ENCODE measurements at regions not wholly inside any gene's neighbourhood (a gene's known extent, or its start where the extent isn't known, plus 50 kb on each side); places are given as distances from the start of the nearest gene placed in this dataset.

DNA sequence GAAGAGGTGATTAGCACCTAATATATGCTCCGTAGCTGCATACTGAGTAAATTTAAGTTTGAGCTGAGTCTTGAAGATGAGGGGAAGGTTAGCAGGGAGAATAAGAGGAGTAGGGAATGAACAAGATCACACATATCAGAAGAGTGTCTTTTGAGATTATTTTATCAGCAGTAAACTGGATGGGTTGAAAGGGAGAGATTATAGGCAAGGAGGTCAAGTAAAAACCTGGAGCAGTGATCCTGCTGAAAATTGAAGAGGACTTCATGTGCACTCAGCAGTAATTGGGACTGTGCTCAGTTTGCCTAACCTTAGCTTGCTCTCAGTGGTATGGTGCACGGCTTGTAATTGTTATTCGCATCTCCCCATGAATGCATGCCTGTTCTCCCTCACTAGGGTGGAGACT, 79.5 kb upstream of the PICALM start:
- TF ChIP-seq POLR2A (IDR thresholded peaks at IDR 0.05; ENCODE audit: extremely low read depth, insufficient read length) = no peak
- TF ChIP-seq, protein P1, sequence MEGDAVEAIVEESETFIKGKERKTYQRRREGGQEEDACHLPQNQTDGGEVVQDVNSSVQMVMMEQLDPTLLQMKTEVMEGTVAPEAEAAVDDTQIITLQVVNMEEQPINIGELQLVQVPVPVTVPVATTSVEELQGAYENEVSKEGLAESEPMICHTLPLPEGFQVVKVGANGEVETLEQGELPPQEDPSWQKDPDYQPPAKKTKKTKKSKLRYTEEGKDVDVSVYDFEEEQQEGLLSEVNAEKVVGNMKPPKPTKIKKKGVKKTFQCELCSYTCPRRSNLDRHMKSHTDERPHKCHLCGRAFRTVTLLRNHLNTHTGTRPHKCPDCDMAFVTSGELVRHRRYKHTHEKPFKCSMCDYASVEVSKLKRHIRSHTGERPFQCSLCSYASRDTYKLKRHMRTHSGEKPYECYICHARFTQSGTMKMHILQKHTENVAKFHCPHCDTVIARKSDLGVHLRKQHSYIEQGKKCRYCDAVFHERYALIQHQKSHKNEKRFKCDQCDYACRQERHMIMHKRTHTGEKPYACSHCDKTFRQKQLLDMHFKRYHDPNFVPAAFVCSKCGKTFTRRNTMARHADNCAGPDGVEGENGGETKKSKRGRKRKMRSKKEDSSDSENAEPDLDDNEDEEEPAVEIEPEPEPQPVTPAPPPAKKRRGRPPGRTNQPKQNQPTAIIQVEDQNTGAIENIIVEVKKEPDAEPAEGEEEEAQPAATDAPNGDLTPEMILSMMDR (IDR thresholded peaks at IDR 0.05; ENCODE audit: low read depth, low read length) = no peak
- TF ChIP-seq, protein P2, sequence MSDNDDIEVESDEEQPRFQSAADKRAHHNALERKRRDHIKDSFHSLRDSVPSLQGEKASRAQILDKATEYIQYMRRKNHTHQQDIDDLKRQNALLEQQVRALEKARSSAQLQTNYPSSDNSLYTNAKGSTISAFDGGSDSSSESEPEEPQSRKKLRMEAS (IDR thresholded peaks at IDR 0.05; ENCODE audit: low read depth, low read length) = no peak

All from NB4 (cell line).